GM12872 (cell line): ENCODE measurements at regions not wholly inside any gene's neighbourhood (a gene's known extent, or its start where the extent isn't known, plus 50 kb on each side); places are given as distances from the start of the nearest gene placed in this dataset.

Experiments
- TF ChIP-seq, protein P1 (sequence below): IDR thresholded peaks from 3 replicates; pipeline ENCODE4 v1.5.1; 2011; ENCODE audit warnings: low read depth, mild to moderate bottlenecking, low read length, moderate library complexity; ENCODE audit not compliant: insufficient read depth

DNA sequence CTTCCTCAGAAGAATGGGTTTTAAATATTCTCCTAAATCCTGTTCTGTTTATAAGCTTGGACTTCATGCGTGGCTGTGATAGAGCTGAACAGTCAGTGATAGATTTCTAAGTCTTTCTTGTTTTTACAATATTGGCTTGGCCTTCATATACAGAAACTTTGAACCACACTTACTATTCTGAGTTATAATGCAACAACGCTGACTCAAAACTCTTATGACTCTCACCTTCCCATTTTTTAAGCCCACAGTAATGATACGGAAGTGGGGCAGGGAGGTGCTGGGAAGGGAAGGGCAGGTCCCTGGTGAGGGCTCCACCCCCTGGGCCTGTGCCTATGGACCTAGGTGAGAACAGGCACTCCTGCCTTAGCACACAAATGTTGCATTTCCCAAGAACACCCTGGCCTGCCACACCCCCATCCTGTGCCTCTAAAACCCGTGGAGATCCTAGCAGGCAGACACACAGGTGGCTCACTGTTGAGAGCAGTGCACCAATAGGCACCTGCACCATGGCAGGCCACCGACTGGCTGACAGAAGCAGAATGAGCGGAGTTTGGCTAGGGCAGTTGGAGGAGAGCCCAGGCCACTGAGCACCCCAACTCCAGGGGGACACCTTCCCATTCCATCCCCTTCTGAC is 376.7 kb downstream of the GABRG2 start:
- TF ChIP-seq, protein P1, sequence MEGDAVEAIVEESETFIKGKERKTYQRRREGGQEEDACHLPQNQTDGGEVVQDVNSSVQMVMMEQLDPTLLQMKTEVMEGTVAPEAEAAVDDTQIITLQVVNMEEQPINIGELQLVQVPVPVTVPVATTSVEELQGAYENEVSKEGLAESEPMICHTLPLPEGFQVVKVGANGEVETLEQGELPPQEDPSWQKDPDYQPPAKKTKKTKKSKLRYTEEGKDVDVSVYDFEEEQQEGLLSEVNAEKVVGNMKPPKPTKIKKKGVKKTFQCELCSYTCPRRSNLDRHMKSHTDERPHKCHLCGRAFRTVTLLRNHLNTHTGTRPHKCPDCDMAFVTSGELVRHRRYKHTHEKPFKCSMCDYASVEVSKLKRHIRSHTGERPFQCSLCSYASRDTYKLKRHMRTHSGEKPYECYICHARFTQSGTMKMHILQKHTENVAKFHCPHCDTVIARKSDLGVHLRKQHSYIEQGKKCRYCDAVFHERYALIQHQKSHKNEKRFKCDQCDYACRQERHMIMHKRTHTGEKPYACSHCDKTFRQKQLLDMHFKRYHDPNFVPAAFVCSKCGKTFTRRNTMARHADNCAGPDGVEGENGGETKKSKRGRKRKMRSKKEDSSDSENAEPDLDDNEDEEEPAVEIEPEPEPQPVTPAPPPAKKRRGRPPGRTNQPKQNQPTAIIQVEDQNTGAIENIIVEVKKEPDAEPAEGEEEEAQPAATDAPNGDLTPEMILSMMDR: no peak

DNA sequence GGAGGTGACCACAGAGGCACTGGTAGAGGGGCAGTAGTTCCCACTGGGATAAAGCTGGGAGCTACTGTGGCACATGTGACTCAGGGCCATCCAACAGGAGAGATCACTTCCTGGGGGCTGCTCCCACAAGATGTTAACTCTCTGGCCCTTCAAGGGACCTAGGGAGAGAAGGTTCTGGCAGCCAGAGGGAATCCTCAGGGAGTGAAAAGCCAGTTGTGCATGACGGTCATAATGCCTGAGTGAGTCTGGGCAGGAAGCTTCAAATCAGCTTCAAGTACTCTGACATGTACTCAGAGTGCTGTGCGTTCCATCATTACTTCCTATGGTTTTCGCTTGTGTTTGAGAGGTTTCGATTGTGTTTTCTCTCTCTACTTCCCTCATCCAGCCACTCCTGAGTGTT is 388.5 kb downstream of the GABRG2 start:
- TF ChIP-seq, protein P1: no peak

DNA sequence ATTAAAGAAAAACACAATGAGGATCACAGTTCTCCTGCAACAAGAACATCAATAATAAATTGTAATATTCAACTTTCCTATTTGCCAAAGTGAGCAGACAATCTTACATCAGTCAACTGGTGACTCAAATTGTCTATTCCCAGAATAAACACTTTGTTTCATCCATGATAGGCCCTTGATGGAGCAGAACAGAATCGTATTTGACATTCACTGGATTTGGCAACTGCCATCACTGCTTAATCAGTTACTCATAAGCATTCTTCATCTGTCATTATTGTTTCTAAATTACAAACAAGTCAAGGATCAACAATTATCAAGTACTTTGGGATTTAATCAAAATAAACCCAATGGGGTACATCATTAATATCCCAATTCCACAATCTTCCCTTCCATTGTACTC is 398.4 kb downstream of the GABRG2 start:
- TF ChIP-seq, protein P1: no peak

DNA sequence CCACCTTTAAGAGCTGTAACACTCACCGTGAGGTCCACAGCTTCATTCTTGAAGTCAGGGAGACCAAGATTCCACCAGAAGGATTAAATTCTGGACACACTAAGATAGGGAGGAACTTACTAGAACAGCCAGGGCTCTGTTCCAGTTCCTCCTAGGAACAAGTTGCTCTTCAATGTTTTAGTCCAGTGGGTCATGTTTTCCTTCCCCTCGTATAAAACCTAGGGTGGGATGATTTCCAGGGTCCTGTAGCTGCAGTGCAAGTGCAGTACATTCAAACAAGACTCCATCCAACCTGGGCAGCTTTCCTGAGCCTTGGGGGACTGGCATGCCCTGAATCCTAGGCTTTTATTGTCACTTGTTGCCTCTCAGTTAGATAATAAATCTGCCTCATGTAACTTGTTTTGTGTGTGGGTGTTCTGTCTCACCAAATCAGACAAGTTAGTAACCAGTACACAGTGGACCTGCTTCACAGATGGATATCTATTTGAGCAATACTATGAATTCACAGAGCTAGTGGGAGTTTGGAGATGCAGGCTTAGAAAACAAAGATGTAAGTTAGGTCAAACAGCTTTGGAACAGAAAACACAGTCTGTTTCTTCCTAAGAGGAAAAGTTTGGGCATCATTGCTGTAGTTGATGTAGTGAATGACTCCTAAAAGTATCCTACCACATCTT is 405.6 kb downstream of the GABRG2 start:
- TF ChIP-seq, protein P1: no peak

DNA sequence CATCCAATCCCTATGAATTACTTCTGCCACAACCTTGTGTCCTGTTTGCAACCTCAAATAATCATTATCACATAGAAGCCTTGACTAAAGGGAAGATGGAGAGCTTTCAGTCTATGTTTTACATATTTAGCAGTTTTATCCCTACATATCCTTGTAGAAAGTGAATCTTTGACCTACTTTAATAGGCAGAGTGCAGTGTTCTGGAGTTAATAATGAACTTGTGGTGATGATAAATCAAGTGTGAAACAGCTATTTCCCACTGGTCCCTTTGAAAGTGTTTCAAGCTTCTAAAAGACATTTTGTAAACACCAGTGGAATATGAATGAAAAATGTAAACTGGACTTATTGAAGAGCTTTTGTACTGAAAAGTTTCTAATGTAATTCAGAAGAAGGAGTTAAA is 406.7 kb downstream of the GABRG2 start:
- TF ChIP-seq, protein P1: no peak

DNA sequence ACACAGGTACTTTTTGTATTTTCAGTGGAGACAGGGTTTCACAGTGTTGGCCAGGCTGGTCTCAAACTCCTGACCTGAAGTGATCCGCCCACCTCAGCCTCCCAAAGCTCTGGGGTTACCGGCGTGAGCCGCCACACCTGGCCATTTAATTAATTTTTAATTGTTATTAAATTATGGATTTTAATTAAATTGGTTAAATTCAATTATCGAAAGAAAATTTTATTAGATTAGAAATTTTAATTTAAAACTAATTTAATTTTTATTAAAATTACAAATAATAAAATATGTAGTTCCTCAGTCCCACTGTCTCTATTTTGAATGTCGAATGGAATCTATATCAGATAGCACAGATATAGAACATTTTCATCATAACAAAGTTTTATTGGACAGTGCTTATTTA is 416.5 kb downstream of the GABRG2 start:
- TF ChIP-seq, protein P1: no peak

DNA sequence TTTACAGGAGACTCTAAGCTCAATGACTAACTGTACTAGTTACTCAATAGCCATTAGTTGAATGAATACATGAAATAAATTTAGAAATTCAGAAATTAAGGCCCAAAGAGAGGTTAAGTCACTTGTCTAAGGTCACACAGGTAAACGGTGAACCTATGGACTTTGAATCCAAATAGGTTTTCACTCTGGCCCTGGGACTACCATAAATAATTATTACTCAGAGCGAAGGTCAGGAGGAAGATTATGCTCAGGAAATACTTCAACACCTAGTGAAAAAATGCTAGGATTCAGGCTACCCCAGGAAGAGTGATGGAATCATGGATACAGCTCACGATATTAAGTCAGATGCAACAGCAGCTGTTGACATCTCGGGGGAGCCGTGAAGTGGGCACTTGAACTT is 417.4 kb downstream of the GABRG2 start:
- TF ChIP-seq, protein P1: no peak
